ENCODE measurements at regions not wholly inside any gene's neighbourhood (a gene's known extent, or its start where the extent isn't known, plus 50 kb on each side); places are given as distances from the start of the nearest gene placed in this dataset.
"Not testable (repeated sequence)": the region's sequence is repeated elsewhere in the genome, so short reads cannot be mapped to it uniquely, and the experiment has no call there.

GRCh38 chr3:132136334-132136716 lies 101.5 kb upstream of the CPNE4 start:
- no peak overlapping the region for H2AFZ ChIP-seq (ENCODE audit: low read depth, low read length, severe bottlenecking)
- H3K27me3 ChIP-seq (ENCODE audit: low read length) = no peaks in the 10 kb centered on the region
- H3K27ac ChIP-seq (ENCODE audit: low read depth, low read length) = no peak overlapping the region
- no peak overlapping the region for H3K4me2 ChIP-seq (ENCODE audit: low read depth, low read length, poor library complexity, severe bottlenecking)
- no peaks in the 10 kb centered on the region for H3K36me3 ChIP-seq (ENCODE audit: low read length)
- no peaks in the 10 kb centered on the region for H3K9me2 ChIP-seq (replicated peaks; ENCODE audit: insufficient read depth, low read length)
- no peaks in the 10 kb centered on the region for H4K20me1 ChIP-seq (ENCODE audit: low read depth, low read length)
- no peak overlapping the region for H3K4me3 ChIP-seq (ENCODE audit: insufficient read depth, low read length, poor library complexity, severe bottlenecking)
- H3F3A ChIP-seq (ENCODE audit: insufficient read depth) = no peaks in the 10 kb centered on the region
- no peaks in the 10 kb centered on the region for H3K9me3 ChIP-seq (ENCODE audit: insufficient read depth, low read length)
- H3K9ac ChIP-seq (ENCODE audit: low read length) = no peak overlapping the region
- TF ChIP-seq CTCF (IDR thresholded peaks at IDR 0.05; ENCODE audit: insufficient read depth, low read length, poor library complexity, severe bottlenecking) (no peak), EZH2phosphoT487 (conservative IDR thresholded peaks at IDR 0.05; ENCODE audit: low read length) (no peak)
- H3K79me2 ChIP-seq (ENCODE audit: insufficient read depth, low read length) = no peaks in the 10 kb centered on the region

GRCh38 chr3:132136902-132137301 lies 102.1 kb upstream of the CPNE4 start:
- not testable (repeated sequence) for H3K36me3 ChIP-seq (ENCODE audit: low read length); H3K9ac ChIP-seq (ENCODE audit: low read length); H3F3A ChIP-seq (ENCODE audit: insufficient read depth); H3K4me3 ChIP-seq (ENCODE audit: insufficient read depth, low read length, poor library complexity, severe bottlenecking); H4K20me1 ChIP-seq (ENCODE audit: low read depth, low read length); H3K27me3 ChIP-seq (ENCODE audit: low read length); H3K79me2 ChIP-seq (ENCODE audit: insufficient read depth, low read length); H3K9me2 ChIP-seq (replicated peaks; ENCODE audit: insufficient read depth, low read length); H3K27ac ChIP-seq (ENCODE audit: low read depth, low read length); H3K9me3 ChIP-seq (ENCODE audit: insufficient read depth, low read length); H3K4me2 ChIP-seq (ENCODE audit: low read depth, low read length, poor library complexity, severe bottlenecking); H2AFZ ChIP-seq (ENCODE audit: low read depth, low read length, severe bottlenecking)

GRCh38 chr3:132145833-132146232 lies 111.0 kb upstream of the CPNE4 start:
- Histone ChIP-seq H3K27ac (ENCODE audit: low read depth, low read length) (no peak overlapping the region), H3K27me3 (ENCODE audit: low read length) (no peaks in the 10 kb centered on the region), H3K4me2 (ENCODE audit: low read depth, low read length, poor library complexity, severe bottlenecking) (no peak overlapping the region), H3K36me3 (ENCODE audit: low read length) (no peaks in the 10 kb centered on the region), H3K4me3 (ENCODE audit: insufficient read depth, low read length, poor library complexity, severe bottlenecking) (no peak overlapping the region), H3K79me2 (ENCODE audit: insufficient read depth, low read length) (no peaks in the 10 kb centered on the region), H3K9me3 (ENCODE audit: insufficient read depth, low read length) (no peaks in the 10 kb centered on the region), H3K9ac (ENCODE audit: low read length) (no peak overlapping the region), H3F3A (ENCODE audit: insufficient read depth) (no peaks in the 10 kb centered on the region), H4K20me1 (ENCODE audit: low read depth, low read length) (no peaks in the 10 kb centered on the region), H2AFZ (ENCODE audit: low read depth, low read length, severe bottlenecking) (no peak overlapping the region), H3K9me2 (replicated peaks; ENCODE audit: insufficient read depth, low read length) (no peaks in the 10 kb centered on the region)
- TF ChIP-seq CTCF (IDR thresholded peaks at IDR 0.05; ENCODE audit: insufficient read depth, low read length, poor library complexity, severe bottlenecking) = no peak
- TF ChIP-seq EZH2phosphoT487 (conservative IDR thresholded peaks at IDR 0.05; ENCODE audit: low read length) = no peak

GRCh38 chr3:132154619-132155018 lies 119.8 kb upstream of the CPNE4 start:
- Histone ChIP-seq H3K4me3 (ENCODE audit: insufficient read depth, low read length, poor library complexity, severe bottlenecking) (no peak overlapping the region), H3K27ac (ENCODE audit: low read depth, low read length) (no peak overlapping the region), H3K79me2 (ENCODE audit: insufficient read depth, low read length) (no peaks in the 10 kb centered on the region), H3K27me3 (ENCODE audit: low read length) (no peaks in the 10 kb centered on the region), H3K9me2 (replicated peaks; ENCODE audit: insufficient read depth, low read length) (no peaks in the 10 kb centered on the region), H3K9ac (ENCODE audit: low read length) (no peak overlapping the region), H3K4me2 (ENCODE audit: low read depth, low read length, poor library complexity, severe bottlenecking) (no peak overlapping the region), H2AFZ (ENCODE audit: low read depth, low read length, severe bottlenecking) (no peak overlapping the region), H3K9me3 (ENCODE audit: insufficient read depth, low read length) (no peaks in the 10 kb centered on the region), H3K36me3 (ENCODE audit: low read length) (no peaks in the 10 kb centered on the region), H3F3A (ENCODE audit: insufficient read depth) (no peaks in the 10 kb centered on the region), H4K20me1 (ENCODE audit: low read depth, low read length) (no peaks in the 10 kb centered on the region)
- TF ChIP-seq CTCF (IDR thresholded peaks at IDR 0.05; ENCODE audit: insufficient read depth, low read length, poor library complexity, severe bottlenecking) (no peak), EZH2phosphoT487 (conservative IDR thresholded peaks at IDR 0.05; ENCODE audit: low read length) (no peak)

Data from SU-DHL-6 (cell line).